ENCODE measurements at regions not wholly inside any gene's neighbourhood (a gene's known extent, or its start where the extent isn't known, plus 50 kb on each side); places are given as distances from the start of the nearest gene placed in this dataset.

DNA sequence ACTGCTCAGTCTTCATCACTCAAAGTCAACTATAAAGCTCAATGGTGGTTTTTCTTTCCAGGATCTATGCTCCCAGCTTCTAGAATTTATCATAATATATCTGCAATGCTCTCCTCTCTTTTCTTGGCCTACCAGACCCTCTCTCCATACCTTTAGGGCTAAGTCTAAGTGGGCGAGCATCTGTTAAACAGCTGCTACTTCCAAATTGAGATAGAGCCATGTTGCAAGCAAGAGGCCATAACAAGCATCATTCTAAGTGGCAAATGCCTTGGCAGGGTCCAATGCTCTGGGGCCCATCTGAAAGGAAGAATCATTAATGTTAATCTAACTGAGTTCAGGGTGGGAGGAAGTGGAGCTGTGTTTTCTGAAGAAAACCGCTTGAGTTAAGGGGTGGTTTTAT, 324.0 kb downstream of the TLR4 start:
- no peak for DNase-seq (ENCODE audit: low read depth in 1 of 2, low spot score in 1 of 2)

DNA sequence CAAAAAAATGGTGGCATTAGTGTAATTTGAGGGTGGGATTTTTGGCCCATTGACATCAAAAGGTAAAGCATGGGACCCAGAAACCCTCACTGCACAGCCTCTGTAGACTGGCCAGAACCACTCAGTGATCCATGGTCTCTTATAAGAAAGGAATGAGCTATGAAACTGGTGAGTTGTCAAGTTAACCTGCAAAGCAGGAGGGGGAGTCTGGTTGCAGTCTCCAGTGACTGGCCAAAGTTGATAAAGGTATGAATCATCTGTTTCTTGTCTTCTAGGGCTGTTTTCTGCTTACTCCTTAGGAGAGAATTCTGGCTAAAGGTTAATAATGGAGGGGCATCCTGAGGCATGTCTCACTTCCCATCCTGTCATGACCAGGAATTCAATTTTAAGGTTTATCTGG, 325.2 kb downstream of the TLR4 start:
- no peak for DNase-seq (ENCODE audit: low read depth in 1 of 2, low spot score in 1 of 2)

DNA sequence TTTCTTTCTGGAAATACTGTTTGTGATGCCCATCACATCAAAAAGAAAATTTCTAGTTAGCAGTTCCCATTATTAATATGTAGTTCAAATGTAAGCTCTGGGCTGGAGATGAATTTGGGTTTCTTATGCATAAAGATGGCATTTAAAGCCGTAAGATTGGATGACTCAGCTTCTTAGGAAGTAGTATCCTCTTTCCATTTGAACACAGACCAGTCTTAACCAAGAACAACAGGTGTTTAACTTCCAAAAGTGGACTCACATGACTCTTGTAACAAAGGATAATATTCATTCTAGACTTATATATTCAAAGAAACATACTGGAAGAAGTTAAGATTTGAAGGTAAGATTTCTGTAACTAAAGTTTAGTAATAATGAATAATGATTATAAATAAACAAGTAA, 330.5 kb downstream of the TLR4 start:
- no peak for DNase-seq (ENCODE audit: low read depth in 1 of 2, low spot score in 1 of 2)

DNA sequence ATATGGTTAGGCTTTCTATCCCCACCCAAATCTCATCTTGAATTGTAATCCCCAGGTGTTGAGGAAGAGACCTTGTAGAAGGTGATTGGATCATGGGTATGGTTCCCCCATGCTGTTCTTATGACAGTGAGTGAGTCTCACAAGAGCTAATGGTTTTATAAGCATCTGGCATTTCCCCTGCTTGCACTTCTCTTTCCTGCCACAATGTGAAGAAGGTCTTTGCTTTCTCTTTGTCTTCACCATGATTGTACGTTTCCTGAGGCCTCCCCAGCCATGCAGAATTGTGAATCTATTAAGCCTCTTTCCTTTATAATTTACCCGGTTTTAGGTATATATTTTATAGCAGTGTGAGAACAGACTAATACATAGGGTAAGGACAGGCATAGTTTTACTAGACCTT, 334.5 kb downstream of the TLR4 start:
- no peak for DNase-seq (ENCODE audit: low read depth in 1 of 2, low spot score in 1 of 2)

DNA sequence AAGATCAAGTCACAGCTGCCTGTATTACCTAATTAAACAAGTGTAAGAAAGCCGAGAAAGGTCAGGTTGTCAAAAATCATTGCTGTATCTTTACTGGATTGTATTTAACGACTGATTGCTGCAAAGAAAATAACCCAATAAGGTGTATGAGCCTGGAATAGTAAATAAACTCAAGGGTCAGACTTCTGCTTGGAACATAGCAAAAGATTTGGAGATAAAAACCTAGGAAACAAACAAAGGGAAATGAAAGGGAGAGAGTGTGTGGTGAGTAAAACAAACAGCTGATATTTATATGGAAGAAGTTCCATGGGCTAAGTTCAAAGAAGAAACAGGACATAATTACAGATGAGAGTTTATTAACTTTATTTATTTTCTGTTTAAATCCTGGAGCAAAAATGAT, 354.0 kb downstream of the TLR4 start:
- no peak for DNase-seq (ENCODE audit: low read depth in 1 of 2, low spot score in 1 of 2)

DNA sequence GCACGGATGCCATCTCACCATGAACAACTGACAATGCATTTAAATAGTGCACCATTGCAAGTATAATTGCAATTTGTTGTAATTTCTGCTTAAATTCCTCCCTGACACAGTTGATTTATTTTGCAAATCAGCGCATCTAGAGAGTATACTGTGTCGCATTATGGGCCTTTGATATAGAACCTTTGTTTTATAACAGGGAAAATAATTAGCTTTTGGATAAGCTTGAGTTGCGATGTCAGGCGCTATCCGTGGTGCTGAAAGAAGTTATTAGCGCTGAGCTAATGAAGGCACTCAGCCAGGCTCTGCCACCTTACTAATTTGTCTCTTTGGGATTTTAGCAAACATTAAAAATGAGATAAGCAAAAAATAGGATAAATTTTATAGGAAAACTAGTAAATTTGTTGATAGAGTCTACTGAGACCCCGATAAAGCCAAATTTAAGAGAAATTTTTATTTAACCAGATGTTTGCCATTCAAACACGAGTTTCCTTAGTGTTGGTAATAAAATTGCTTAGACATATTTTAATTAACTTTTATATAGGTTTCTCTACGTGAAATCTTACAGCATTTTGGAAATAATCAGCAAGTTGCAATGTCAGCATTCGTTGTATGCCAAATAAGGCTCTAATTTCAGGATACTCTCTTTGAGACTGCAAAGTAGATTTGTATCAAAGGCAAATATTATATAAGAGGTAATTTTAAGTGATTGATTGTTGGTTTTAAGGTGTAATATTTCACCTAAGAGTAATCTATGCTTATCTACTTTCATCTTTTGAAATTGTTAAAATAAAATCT, 355.5 kb downstream of the TLR4 start:
- no peak for DNase-seq (ENCODE audit: low read depth in 1 of 2, low spot score in 1 of 2)

DNA sequence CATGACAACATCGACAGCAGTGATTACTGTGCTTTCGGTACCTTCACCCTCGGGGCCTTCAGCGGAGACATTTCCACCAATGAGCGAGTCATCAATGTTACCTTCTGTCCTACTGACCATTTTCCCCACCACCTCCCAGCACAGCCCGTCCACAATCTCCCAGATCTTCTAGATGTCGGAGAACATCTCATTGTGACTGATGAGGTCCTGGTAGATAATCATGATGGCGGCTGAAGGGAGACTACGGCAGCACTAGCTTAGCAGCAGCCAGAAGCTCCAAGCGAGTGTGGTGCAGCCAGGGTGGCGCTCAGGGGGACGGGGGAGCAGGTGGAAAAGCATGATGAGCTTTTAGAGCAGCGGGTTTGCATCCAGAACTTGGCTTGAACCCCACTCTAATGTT, 379.0 kb downstream of the TLR4 start:
- no peak for DNase-seq (ENCODE audit: low read depth in 1 of 2, low spot score in 1 of 2)

DNA sequence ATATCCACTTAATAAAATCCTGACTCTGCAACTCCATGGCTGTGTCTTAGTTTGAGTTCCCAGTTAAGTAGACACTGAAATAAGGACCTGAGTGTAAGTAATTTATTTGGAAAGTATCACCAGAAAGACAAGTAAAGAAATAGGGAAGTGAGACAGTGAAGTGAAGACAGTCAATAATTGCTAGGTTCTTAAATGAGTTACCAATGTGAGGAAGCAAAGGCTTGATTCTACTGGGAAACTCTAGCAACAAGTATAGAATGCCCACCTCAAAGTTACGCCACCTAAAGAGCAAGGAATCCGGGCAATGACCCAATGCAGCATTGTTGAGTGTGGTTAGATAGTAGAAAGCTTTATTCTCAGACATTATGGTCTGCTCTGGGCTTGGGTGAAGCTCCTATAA, 383.9 kb downstream of the TLR4 start:
- no peak for DNase-seq (ENCODE audit: low read depth in 1 of 2, low spot score in 1 of 2)

DNA sequence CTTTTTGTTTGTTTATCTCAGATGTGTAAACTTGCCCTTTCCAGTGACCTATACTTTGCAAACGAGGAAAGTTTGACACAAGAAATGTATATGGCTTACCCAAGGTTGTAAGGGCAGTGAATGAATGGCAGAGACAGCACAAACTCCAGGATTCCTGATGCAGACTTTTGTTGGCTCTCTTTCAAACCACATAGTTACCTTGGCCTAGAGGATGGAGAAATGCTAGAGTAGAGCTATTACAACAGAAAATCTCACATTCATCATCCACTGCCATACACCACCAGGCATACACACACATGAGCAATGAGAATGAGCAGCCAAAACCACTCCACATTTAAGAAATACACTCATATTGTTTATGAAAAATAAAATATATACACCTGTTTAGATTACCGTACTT, 387.0 kb downstream of the TLR4 start:
- no peak for DNase-seq (ENCODE audit: low read depth in 1 of 2, low spot score in 1 of 2)

DNA sequence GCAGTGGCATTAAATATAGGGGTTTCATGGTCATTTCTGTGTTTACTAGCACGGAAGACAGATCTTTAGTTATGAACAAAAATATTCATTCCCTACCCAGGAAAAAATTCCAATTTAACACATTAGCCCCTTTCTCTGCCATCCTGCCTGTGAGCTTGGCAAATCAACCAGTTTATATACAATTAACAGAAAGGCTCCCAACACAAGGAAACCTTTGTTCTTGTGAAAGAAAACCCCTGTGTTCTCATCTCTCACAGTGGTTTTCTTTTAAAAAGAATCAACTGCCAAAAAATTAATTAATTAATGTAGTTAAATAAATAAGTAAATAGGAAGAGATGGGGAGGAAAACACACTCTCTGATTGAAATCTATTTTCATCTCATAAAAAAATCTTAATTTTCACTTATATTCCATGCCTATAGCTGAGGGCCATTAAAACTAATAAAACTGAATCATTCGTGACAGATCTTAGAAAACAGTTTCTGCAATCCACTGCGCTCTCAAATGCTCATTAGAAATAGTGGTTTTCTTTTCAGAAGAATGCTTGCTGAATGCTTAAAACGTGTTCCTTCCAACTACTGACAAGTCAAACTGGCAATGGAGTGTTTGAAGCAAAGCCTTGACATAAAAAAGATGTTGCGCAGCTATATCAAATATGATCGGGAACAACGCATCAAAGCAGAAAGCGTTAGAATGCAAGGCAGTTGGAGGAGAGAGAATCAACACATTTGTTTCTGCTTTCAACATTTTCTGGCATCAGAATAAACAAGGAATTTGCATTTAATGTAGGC, 387.7 kb downstream of the TLR4 start:
- DNase-seq (ENCODE audit: low read depth in 1 of 2, low spot score in 1 of 2): no peak

DNA sequence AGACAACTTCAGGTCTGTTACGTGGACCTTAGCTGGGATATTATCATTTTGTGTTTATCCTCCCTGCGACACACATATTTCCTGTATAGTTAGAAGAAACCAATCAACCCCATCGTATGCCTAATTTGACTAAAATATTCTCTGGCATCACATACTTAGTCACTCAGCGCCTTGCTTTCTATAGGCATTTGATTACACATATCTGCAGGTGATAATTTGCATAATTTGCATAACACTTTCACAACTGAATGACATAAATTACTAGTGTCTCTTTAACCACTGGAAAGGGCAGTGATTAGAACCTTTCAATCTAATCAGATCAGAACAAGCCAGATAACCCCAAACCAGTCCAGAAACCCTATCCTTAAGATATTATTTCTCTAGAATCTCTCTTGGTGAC, 390.2 kb downstream of the TLR4 start:
- no peak for DNase-seq (ENCODE audit: low read depth in 1 of 2, low spot score in 1 of 2)

DNA sequence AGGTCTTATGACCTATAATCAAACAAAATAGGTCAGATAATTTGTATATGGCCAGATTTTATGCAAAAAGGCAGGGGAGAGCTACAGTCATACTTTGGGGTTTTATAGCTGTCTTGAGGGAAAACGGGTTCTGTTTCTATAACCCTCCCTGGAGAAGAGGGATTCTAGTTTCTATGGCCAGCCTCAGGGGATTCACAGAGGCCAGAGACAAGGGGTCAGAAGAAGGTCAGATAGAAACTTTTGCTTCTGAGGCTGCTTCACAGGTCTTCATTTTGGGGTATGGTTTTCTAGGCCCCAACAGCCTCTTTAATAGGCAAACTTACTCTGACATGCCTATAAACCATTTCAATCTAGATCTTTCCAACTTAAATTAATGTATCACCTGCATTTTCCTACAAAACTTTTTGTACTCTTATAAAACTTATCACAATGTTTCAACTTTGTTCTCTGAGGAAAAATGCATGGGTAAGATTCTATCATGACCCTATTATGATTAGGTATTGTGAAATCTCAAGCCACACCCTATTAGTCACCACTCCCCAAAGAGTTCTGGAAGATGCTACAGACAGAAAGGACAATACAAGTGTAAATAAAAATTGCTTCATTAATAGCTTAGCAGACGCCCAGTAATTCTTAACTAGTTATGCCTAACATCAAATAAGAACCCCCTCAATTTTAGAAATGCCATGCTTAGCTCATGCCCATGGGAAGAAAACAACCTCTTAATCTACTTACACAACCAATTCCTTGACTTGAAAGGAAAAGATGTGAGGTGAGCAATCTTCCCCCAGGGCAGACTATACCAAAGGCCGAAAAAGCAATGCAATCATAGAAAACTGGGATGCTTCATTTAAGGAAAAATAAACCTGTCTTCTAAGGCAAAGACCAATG, 396.6 kb downstream of the TLR4 start:
- no peak for DNase-seq (ENCODE audit: low read depth in 1 of 2, low spot score in 1 of 2)

DNA sequence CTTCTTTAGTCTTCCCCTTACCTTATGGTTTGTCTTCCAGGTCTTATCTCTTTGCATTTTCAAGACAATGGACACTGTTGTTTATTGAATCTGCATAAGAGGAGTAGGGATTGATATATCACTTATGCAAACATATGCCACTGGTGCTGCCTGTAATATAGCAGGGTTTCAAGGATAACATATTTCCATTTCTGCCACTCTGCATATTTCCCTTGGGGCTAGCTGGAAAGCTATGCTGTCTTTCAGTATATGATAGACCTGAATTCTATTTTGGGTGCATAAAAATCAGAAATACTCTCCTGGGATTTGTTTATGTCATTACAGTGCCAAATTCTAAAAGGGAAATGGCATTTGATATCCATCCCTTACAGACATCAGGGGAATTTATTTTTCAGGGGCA, 400.2 kb downstream of the TLR4 start:
- no peak for DNase-seq (ENCODE audit: low read depth in 1 of 2, low spot score in 1 of 2)

DNA sequence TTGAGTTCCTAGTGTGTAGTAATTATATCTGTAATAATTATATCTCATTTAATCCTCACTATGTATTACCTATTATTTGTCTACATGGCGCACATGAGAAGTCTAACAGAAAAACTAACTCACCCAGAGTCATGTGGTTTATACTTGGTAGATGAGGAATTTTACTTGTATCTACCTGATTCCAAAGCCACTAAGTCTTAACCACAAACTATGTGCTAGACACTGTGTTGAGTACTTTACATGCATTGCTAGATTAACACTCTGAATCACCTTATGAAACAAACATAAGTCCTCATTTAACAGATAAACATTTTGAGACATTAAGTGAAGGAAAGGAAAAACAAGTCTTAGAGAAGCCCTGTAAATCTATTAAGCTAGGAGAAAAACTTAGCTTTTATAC, 404.8 kb downstream of the TLR4 start:
- DNase-seq (ENCODE audit: low read depth in 1 of 2, low spot score in 1 of 2): no peak

DNA sequence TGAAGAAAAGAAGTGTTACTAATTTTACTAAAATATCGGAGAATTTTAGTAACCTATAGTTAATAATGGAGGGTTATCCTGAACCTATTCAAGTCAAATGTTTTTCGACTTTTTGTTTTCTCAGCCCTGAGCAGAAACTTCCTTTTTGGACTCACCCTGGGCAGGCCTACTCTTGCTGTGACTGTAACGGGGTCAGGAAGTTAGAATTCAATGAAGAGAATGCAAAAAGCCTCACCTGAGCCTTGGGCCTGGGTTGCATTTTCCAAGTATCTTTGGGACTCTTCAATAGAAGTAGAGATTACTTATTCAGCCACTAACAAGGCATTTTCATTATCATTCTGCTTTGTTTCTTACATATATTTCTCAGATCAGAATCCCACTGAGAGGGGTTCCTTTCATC, 405.3 kb downstream of the TLR4 start:
- DNase-seq (ENCODE audit: low read depth in 1 of 2, low spot score in 1 of 2): no peak

DNA sequence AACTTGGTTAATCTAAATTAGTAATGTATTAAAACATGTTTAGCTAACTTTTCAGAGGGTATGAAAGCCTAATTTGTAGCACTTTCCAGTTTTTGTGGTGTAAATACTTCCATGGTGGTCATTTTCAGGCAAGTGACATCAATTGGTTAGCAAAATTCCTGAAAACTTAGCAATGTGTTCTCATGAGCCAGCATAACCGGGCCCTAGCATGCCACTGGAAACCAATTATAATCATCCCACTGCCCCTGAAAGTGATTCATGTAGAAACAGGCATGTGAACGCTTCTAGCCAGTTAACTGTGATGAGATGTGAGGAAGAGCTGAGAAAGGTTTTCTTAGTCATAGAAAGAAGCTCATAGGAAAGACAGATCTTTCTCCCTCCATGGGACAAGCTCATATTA, 417.2 kb downstream of the TLR4 start:
- no peak for DNase-seq (ENCODE audit: low read depth in 1 of 2, low spot score in 1 of 2)

DNA sequence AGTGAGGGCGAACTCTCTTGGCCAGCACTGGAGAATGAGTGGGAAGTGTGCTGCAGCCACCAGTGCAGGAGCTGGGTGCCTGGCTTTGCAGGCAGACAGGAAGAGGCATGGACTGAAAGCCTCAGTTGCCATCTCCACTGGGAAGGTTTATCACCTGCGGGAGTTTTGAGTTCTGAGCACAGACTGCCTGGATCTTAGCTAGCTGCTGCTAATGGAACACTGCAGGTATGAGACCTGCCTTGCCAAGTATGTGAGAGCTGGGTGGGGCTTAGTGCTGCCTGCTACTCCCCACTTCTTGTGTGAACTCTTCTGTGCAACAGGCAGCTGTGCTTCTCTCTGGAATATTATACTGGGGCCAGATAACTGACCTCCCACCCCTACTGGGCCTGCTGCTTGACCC, 424.1 kb downstream of the TLR4 start:
- DNase-seq (ENCODE audit: low read depth in 1 of 2, low spot score in 1 of 2): no peak

DNA sequence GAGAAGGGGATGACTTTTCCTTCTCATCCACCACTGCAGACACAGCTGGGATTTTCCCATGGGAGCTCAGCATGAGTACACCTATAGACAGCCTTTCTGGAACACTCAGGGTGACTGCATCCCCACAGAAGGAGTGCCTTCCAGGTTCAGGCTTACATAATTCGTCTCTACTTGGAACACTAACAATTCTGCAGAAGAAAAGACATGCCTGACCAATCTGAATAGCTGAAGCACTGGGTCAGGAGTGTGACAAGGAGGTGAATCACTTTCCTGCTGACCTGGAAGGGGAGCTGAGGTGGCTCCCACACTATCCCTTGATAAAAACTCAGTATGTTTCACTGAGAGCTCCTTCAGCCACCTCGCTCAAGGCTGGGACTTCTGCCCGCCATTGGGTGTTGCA, 425.3 kb downstream of the TLR4 start:
- DNase-seq (ENCODE audit: low read depth in 1 of 2, low spot score in 1 of 2): no peak

DNA sequence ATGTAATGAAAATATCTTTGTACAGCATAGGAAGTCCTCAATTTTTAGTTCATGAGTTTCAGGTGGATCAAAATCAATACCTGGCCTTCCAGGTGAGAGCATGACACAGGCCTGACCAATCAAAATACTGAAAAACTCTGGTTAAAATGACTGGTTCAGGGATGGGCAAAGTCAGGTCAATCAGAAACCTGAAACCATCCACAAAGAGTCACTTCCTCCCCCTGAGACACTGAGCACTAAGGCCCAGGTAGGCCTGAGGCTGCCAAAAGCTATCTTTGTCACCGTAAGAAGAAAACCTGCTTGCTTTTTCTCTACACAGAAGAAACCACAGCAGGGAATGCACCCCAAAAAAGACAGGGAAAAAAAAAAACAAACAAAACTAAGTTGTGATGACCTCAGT, 444.8 kb downstream of the TLR4 start:
- no peak for DNase-seq (ENCODE audit: low read depth in 1 of 2, low spot score in 1 of 2)

DNA sequence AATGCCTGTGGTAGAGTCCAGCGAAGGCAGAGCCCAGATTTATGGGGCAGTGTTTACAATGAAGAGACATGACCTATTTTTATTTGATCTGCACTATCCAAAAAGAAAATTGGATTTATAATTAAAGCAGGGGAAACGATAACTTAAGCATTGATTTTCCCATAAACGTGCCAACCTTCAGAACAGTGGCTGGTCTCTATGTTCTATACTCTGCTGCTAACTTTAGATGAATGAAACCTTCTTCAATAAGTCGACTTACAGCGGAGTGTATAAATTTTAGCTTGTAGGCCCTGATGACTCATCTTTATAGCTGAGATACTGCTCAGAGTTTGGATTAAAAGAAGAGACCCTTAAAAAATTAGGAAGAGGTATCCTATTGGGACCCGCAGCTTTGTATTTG, 452.6 kb downstream of the TLR4 start:
- no peak for DNase-seq (ENCODE audit: low read depth in 1 of 2, low spot score in 1 of 2)

DNA sequence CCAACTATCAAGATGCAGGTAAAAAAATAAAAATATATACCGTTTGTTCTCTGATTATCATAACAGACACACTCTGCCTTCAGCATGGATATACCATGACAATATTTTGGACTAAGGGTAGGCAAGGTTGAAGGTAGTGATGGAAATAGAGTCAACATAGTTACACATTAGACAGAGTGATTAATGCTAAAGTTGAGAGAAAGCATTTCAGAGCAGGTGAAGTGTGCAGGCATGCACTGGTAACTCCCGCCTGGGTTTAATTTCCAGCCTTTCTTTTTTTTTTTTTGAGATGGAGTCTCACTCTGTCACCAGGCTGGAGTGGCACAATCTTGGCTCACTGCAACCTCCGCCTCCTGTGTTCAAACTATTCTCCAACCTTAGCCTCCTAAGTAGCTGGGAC, 458.5 kb downstream of the TLR4 start:
- DNase-seq (ENCODE audit: low read depth in 1 of 2, low spot score in 1 of 2): no peak

DNA sequence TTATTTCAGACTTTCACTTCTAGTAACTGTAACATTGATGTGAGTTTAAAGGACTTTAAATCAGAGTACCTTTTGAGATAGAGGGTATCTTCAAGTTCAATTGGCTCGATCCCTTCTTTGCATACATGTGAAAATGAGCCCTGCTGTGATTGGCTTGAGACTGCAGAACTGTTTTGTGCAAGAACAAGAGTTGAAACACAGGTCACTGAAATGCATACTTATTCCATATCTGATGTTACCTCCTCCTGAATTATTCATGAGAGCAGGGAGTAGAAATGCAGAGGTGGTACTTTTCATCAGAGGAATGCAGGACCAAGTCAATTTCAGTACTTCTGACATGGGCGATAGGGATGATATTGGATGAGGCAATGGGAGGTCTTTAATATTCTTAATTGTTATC, 459.5 kb downstream of the TLR4 start:
- no peak for DNase-seq (ENCODE audit: low read depth in 1 of 2, low spot score in 1 of 2)
